ENCODE measurements at regions not wholly inside any gene's neighbourhood (a gene's known extent, or its start where the extent isn't known, plus 50 kb on each side); places are given as distances from the start of the nearest gene placed in this dataset.
"Not testable (repeated sequence)": the region's sequence is repeated elsewhere in the genome, so short reads cannot be mapped to it uniquely, and the experiment has no call there.

DNA sequence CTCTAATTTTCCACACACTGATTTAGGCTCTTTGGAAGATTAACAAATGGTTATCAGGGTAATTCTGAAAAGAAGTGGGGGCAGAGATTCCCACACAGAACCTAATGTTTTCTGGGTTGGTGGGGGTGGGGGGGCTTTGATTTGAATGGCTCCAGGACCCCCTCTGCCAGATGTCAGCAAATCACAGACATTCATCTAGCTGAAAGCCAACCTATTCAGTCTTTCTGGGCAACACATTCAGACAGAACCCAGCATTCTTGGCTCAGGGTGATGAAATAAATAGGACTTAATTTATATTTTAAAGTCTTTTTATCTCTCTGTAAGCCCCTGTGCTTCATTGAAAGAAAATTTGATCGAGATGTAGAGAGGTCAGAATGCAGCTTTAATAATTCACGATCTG is 533.2 kb downstream of the XYLT1 start:
- Histone ChIP-seq H3K27ac (ENCODE audit: poor library complexity, severe bottlenecking) (no peak overlapping the region), H3K27me3 (ENCODE audit: insufficient read depth, poor library complexity, severe bottlenecking) (peaks cover 21% of the 10 kb centered on the region), H3K4me3 (ENCODE audit: severe bottlenecking) (no peak overlapping the region), H3K36me3 (ENCODE audit: low read depth) (no peaks in the 10 kb centered on the region), H3K9me3 (ENCODE audit: severe bottlenecking) (no peaks in the 10 kb centered on the region), H3K4me1 (ENCODE audit: insufficient read depth, poor library complexity, severe bottlenecking) (no peaks in the 10 kb centered on the region)
- DNase-seq (ENCODE audit: low spot score) (no peak), ATAC-seq (ENCODE audit: low read depth) (no peak)
- TF ChIP-seq, protein P1, sequence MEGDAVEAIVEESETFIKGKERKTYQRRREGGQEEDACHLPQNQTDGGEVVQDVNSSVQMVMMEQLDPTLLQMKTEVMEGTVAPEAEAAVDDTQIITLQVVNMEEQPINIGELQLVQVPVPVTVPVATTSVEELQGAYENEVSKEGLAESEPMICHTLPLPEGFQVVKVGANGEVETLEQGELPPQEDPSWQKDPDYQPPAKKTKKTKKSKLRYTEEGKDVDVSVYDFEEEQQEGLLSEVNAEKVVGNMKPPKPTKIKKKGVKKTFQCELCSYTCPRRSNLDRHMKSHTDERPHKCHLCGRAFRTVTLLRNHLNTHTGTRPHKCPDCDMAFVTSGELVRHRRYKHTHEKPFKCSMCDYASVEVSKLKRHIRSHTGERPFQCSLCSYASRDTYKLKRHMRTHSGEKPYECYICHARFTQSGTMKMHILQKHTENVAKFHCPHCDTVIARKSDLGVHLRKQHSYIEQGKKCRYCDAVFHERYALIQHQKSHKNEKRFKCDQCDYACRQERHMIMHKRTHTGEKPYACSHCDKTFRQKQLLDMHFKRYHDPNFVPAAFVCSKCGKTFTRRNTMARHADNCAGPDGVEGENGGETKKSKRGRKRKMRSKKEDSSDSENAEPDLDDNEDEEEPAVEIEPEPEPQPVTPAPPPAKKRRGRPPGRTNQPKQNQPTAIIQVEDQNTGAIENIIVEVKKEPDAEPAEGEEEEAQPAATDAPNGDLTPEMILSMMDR (IDR thresholded peaks at IDR 0.05; ENCODE audit: poor library complexity, severe bottlenecking): no peak

DNA sequence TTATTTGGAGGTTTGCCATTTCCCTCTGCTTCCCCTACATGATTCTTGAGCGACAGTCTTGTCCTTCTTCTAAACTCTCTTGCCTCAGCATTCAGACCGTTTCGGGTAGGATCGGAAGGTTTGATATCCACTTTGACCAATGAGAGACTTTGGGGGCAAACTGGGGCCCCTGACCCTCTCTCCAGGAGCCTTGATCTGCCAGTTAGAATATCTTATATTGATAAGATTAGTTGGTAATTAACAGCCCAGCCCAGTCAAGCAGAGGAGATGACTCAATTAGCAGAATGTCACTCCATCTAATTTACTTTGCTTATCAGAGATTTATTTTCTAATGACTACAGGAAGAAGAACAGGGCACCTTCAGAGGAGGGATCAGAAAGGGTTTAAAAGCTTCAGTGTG is 532.8 kb downstream of the XYLT1 start:
- no peak overlapping the region for H3K27ac ChIP-seq (ENCODE audit: poor library complexity, severe bottlenecking)
- peaks cover 21% of the 10 kb centered on the region for H3K27me3 ChIP-seq (ENCODE audit: insufficient read depth, poor library complexity, severe bottlenecking)
- no peak overlapping the region for H3K4me3 ChIP-seq (ENCODE audit: severe bottlenecking)
- DNase-seq (ENCODE audit: low spot score) (no peak), ATAC-seq (ENCODE audit: low read depth) (no peak)
- H3K36me3 ChIP-seq (ENCODE audit: low read depth): no peaks in the 10 kb centered on the region
- H3K9me3 ChIP-seq (ENCODE audit: severe bottlenecking): no peaks in the 10 kb centered on the region
- TF ChIP-seq, protein P1 (IDR thresholded peaks at IDR 0.05; ENCODE audit: poor library complexity, severe bottlenecking): no peak
- no peaks in the 10 kb centered on the region for H3K4me1 ChIP-seq (ENCODE audit: insufficient read depth, poor library complexity, severe bottlenecking)

DNA sequence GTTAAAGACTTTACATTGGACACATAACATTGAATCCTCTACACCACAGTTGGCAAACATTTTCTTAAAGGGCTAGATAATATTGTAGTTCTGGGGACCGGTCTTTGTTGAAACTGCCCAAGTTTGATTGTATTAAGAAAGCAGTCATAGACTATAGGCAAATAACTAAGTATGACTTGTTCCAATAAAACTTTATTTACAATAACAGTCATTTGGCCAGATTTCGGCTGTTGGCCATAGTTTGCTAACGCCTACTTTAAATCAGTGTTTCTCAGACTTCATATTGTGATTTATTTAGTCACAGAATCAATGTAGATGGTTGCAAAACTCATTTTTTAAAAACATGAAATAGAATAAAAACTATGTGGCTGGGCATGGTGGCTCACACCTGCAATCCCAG is 531.8 kb downstream of the XYLT1 start:
- Histone ChIP-seq H3K4me1 (ENCODE audit: insufficient read depth, poor library complexity, severe bottlenecking) (no peaks in the 10 kb centered on the region), H3K4me3 (ENCODE audit: severe bottlenecking) (no peak overlapping the region), H3K36me3 (ENCODE audit: low read depth) (no peaks in the 10 kb centered on the region), H3K9me3 (ENCODE audit: severe bottlenecking) (no peaks in the 10 kb centered on the region), H3K27ac (ENCODE audit: poor library complexity, severe bottlenecking) (no peak overlapping the region), H3K27me3 (ENCODE audit: insufficient read depth, poor library complexity, severe bottlenecking) (peaks cover 21% of the 10 kb centered on the region)
- TF ChIP-seq, protein P1 (IDR thresholded peaks at IDR 0.05; ENCODE audit: poor library complexity, severe bottlenecking): no peak
- ATAC-seq (ENCODE audit: low read depth): no peak
- no peak for DNase-seq (ENCODE audit: low spot score)

DNA sequence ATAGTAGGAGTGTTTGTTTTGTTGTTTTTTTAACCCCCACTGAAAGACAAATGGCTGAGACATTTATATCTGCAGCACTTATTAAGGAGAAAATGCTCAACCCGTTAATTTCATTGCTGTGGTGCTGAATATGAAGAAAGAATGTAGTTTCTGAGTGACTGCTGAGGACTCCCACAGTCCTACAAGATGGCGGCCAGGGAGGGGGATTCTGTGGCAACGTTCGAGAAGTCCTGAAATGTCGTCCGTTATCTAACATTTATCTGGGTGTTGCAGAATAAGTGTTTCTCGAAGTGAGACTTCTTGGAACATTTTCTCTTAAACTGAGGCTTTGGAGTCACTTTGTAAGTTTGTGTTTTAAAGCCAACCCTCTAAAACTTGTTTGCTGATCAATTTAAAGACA is 530.4 kb downstream of the XYLT1 start:
- no peak for DNase-seq (ENCODE audit: low spot score)
- Histone ChIP-seq H3K27me3 (ENCODE audit: insufficient read depth, poor library complexity, severe bottlenecking) (peaks cover 21% of the 10 kb centered on the region), H3K36me3 (ENCODE audit: low read depth) (no peaks in the 10 kb centered on the region), H3K9me3 (ENCODE audit: severe bottlenecking) (no peaks in the 10 kb centered on the region), H3K4me1 (ENCODE audit: insufficient read depth, poor library complexity, severe bottlenecking) (no peaks in the 10 kb centered on the region), H3K27ac (ENCODE audit: poor library complexity, severe bottlenecking) (no peak overlapping the region), H3K4me3 (ENCODE audit: severe bottlenecking) (no peak overlapping the region)
- TF ChIP-seq, protein P1 (IDR thresholded peaks at IDR 0.05; ENCODE audit: poor library complexity, severe bottlenecking): no peak
- ATAC-seq (ENCODE audit: low read depth): no peak

DNA sequence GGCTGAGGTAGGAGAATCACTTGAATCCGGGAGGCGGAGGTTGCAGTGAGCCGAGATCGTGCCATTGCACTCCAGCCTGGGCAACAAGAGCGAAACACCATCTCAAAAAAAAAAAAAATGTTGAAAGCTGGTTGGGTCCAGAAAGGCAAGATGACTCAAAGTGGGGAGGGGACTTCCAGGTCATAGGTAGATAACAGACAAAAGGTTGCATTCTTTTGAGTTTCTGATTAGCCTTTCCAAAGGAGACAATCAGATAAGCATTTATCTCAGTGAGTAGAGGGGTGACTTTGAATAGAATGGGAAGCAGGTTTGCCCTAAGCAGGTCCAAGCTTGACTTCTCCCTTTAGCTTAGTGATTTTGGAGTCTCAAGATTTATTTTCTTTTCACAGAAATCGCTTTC is 527.9 kb downstream of the XYLT1 start:
- not testable (repeated sequence) for H3K36me3 ChIP-seq (ENCODE audit: low read depth); H3K27ac ChIP-seq (ENCODE audit: poor library complexity, severe bottlenecking); ATAC-seq (ENCODE audit: low read depth); H3K27me3 ChIP-seq (ENCODE audit: insufficient read depth, poor library complexity, severe bottlenecking); H3K4me3 ChIP-seq (ENCODE audit: severe bottlenecking); H3K4me1 ChIP-seq (ENCODE audit: insufficient read depth, poor library complexity, severe bottlenecking); H3K9me3 ChIP-seq (ENCODE audit: severe bottlenecking); DNase-seq (ENCODE audit: low spot score)

Measured in RWPE2 (cell line).